ENCODE measurements at regions not wholly inside any gene's neighbourhood (a gene's known extent, or its start where the extent isn't known, plus 50 kb on each side); places are given as distances from the start of the nearest gene placed in this dataset.

GRCh38 chr9:3080951-3081350 is 237.1 kb upstream of the PUM3 start:
- ChIA-PET POLR2A (no interaction called here), CTCF (no interaction called here)
- H3K4me1 Mint-ChIP-seq, result no peaks in the 10 kb centered on the region
- no peaks in the 10 kb centered on the region for H3K27me3 Mint-ChIP-seq
- intact Hi-C loops (cut with micrococcal nuclease), result no loop called here
- no peaks in the 10 kb centered on the region for H3K9me3 Mint-ChIP-seq
- TF ChIP-seq, protein P1, sequence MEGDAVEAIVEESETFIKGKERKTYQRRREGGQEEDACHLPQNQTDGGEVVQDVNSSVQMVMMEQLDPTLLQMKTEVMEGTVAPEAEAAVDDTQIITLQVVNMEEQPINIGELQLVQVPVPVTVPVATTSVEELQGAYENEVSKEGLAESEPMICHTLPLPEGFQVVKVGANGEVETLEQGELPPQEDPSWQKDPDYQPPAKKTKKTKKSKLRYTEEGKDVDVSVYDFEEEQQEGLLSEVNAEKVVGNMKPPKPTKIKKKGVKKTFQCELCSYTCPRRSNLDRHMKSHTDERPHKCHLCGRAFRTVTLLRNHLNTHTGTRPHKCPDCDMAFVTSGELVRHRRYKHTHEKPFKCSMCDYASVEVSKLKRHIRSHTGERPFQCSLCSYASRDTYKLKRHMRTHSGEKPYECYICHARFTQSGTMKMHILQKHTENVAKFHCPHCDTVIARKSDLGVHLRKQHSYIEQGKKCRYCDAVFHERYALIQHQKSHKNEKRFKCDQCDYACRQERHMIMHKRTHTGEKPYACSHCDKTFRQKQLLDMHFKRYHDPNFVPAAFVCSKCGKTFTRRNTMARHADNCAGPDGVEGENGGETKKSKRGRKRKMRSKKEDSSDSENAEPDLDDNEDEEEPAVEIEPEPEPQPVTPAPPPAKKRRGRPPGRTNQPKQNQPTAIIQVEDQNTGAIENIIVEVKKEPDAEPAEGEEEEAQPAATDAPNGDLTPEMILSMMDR (IDR thresholded peaks at IDR 0.05), result no peak
- H3K36me3 Mint-ChIP-seq (ENCODE audit: low read depth), result no peaks in the 10 kb centered on the region
- no peak for ATAC-seq (ENCODE audit: low read depth)
- no peak overlapping the region for H3K27ac Mint-ChIP-seq
- no peak overlapping the region for H3K4me3 Mint-ChIP-seq
- DNase-seq, result no peak

DNA sequence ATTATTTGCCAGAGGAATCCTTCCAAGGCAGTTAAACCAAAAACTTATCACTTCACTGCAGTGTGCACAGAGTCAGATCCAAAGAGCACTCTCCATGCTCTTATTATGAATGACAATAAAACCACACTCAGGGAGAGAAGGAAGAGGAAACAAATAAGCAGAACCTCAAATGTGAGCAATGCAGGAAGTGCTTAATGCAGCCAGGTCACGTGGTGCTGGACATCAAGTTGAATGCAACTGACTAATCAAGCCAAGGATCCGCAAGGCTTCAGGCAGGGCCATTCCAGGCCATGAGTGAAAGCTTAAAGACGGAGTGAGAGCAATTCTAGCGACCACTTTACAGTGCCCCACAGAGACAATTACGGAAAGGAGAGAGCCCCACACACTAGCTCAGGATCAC is 230.4 kb upstream of the PUM3 start:
- POLR2A ChIA-PET, result no interaction called here
- H3K27me3 Mint-ChIP-seq, result no peaks in the 10 kb centered on the region
- TF ChIP-seq, protein P1 (IDR thresholded peaks at IDR 0.05), result no peak
- no peaks in the 10 kb centered on the region for H3K36me3 Mint-ChIP-seq (ENCODE audit: low read depth)
- H3K4me3 Mint-ChIP-seq, result no peak overlapping the region
- ATAC-seq (ENCODE audit: low read depth) (no peak), DNase-seq (no peak)
- H3K27ac Mint-ChIP-seq, result no peak overlapping the region
- CTCF ChIA-PET, result no interaction called here
- no peaks in the 10 kb centered on the region for H3K4me1 Mint-ChIP-seq
- H3K9me3 Mint-ChIP-seq, result peaks cover 7% of the 10 kb centered on the region
- intact Hi-C loops (cut with micrococcal nuclease), result no loop called here

- no peak for ATAC-seq (ENCODE audit: low read depth)
Observed at GRCh38 chr9:3066591-3066990, 222.7 kb upstream of the PUM3 start.

DNA sequence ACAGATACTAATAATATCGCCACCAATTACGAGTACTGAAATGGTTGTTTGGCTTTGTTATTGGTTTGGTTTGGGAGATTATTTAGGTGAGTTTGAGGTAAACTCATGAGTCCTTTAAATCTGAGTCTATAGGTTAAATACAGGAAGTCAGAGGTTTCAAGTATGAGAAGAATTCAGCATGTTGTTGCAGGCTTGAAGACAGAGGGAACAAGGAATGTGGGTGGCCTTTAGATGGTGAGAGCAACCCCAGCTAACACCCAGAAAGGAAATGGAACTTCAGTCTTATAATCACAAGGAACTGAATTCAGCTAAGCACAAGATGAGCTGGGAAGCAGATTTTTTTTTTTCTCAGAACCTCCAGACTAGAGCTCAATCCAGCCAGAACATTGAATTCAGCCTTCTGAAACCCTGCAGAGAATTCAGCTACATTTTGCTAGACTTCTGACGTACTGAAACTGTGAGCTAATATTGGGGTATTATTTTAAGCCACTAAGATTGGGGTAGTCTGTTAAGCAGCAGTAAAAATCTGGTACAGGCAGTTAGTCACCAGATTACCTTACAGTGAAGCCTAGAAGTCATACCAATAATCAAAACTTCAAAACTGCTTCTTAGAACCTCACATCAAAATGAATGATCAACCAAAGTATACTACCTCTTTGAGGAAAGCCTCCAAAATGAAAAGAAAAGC is 216.0 kb upstream of the PUM3 start:
- Mint-ChIP-seq H3K27ac (no peak overlapping the region), H3K4me3 (no peak overlapping the region), H3K36me3 (ENCODE audit: low read depth) (no peaks in the 10 kb centered on the region), H3K4me1 (no peaks in the 10 kb centered on the region), H3K27me3 (no peaks in the 10 kb centered on the region), H3K9me3 (no peaks in the 10 kb centered on the region)
- CTCF ChIA-PET, result no interaction called here
- POLR2A ChIA-PET, result no interaction called here
- TF ChIP-seq, protein P1 (IDR thresholded peaks at IDR 0.05), result no peak
- DNase-seq (no peak), ATAC-seq (ENCODE audit: low read depth) (no peak)
- intact Hi-C loops (cut with micrococcal nuclease), result no loop called here

More at GRCh38 chr9:3066591-3066990, 222.7 kb upstream of the PUM3 start:
- no peak for DNase-seq
- H3K27ac Mint-ChIP-seq, result no peak overlapping the region
- H3K27me3 Mint-ChIP-seq, result no peaks in the 10 kb centered on the region
- H3K9me3 Mint-ChIP-seq, result peaks cover 3% of the 10 kb centered on the region
- intact Hi-C loops (cut with micrococcal nuclease), result no loop called here
- no peaks in the 10 kb centered on the region for H3K4me1 Mint-ChIP-seq
- ChIA-PET POLR2A (no interaction called here), CTCF (no interaction called here)
- no peak overlapping the region for H3K4me3 Mint-ChIP-seq
- TF ChIP-seq, protein P1 (IDR thresholded peaks at IDR 0.05), result no peak
- H3K36me3 Mint-ChIP-seq (ENCODE audit: low read depth), result no peaks in the 10 kb centered on the region

- Mint-ChIP-seq H3K36me3 (ENCODE audit: low read depth) (no peaks in the 10 kb centered on the region), H3K4me1 (no peaks in the 10 kb centered on the region), H3K27ac (no peak overlapping the region), H3K4me3 (no peak overlapping the region), H3K27me3 (no peaks in the 10 kb centered on the region), H3K9me3 (no peaks in the 10 kb centered on the region)
- ChIA-PET CTCF (no interaction called here), POLR2A (no interaction called here)
- intact Hi-C loops (cut with micrococcal nuclease), result no loop called here
- TF ChIP-seq, protein P1 (IDR thresholded peaks at IDR 0.05), result no peak
- ATAC-seq (ENCODE audit: low read depth) (no peak), DNase-seq (no peak)
Observed at GRCh38 chr9:3058409-3058808, 214.5 kb upstream of the PUM3 start.
